ENCODE measurements at regions not wholly inside any gene's neighbourhood (a gene's known extent, or its start where the extent isn't known, plus 50 kb on each side); places are given as distances from the start of the nearest gene placed in this dataset.

GRCh38 chr12:11968516-11968915 lies 102.2 kb upstream of the BCL2L14 start:
- Histone ChIP-seq H3K27ac (no peak overlapping the region), H3K4me1 (ENCODE audit: control insufficient read depth in 1 of 2, insufficient read depth in 1 of 2, low read depth in 1 of 2, low read length in 1 of 2) (no peaks in the 10 kb centered on the region), H3K9me3 (no peaks in the 10 kb centered on the region), H3K4me3 (ENCODE audit: low read depth in 1 of 2, low read length in 1 of 2) (no peak overlapping the region), H3K27me3 (no peaks in the 10 kb centered on the region), H3K36me3 (no peaks in the 10 kb centered on the region)
- no peak for TF ChIP-seq CTCF (IDR thresholded peaks at IDR 0.05)

GRCh38 chr12:11969437-11970154 lies 101.1 kb upstream of the BCL2L14 start:
- TF ChIP-seq CTCF (IDR thresholded peaks at IDR 0.05), result no peak
- Histone ChIP-seq H3K4me3 (ENCODE audit: low read depth in 1 of 2, low read length in 1 of 2) (no peak overlapping the region), H3K4me1 (ENCODE audit: control insufficient read depth in 1 of 2, insufficient read depth in 1 of 2, low read depth in 1 of 2, low read length in 1 of 2) (no peaks in the 10 kb centered on the region), H3K9me3 (no peaks in the 10 kb centered on the region), H3K27me3 (no peaks in the 10 kb centered on the region), H3K27ac (no peak overlapping the region), H3K36me3 (no peaks in the 10 kb centered on the region)

GRCh38 chr12:11970155-11970520 lies 100.6 kb upstream of the BCL2L14 start:
- H3K9me3 ChIP-seq, result no peaks in the 10 kb centered on the region
- no peaks in the 10 kb centered on the region for H3K4me1 ChIP-seq (ENCODE audit: control insufficient read depth in 1 of 2, insufficient read depth in 1 of 2, low read depth in 1 of 2, low read length in 1 of 2)
- no peak overlapping the region for H3K27ac ChIP-seq
- H3K27me3 ChIP-seq, result no peaks in the 10 kb centered on the region
- TF ChIP-seq CTCF (IDR thresholded peaks at IDR 0.05), result no peak
- H3K36me3 ChIP-seq, result no peaks in the 10 kb centered on the region
- H3K4me3 ChIP-seq (ENCODE audit: low read depth in 1 of 2, low read length in 1 of 2), result no peak overlapping the region

DNA sequence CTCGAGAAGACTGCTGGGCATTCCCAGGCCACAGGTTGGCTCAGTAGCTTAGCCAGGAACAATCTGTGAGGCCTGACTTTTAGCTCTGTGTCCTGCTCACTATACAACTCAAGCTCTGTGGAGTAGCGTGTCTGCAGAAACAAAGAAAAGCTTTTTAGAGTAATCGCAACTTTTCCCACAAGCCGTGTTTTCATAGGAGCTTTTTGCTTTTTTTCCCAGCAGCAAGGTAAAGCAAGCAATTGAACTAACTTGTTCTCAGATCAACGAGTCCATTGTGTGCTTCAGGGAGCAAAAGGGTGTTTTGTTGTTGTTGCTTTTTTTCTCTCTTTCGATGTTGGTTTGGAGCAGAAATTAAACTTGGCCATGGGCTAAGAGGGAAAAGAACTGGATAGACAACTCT lies 97.3 kb upstream of the BCL2L14 start:
- Histone ChIP-seq H3K4me3 (ENCODE audit: low read depth in 1 of 2, low read length in 1 of 2) (no peak overlapping the region), H3K4me1 (ENCODE audit: control insufficient read depth in 1 of 2, insufficient read depth in 1 of 2, low read depth in 1 of 2, low read length in 1 of 2) (no peaks in the 10 kb centered on the region), H3K27me3 (no peaks in the 10 kb centered on the region), H3K36me3 (no peaks in the 10 kb centered on the region), H3K9me3 (no peaks in the 10 kb centered on the region), H3K27ac (no peak overlapping the region)
- no peak for TF ChIP-seq CTCF (IDR thresholded peaks at IDR 0.05)

DNA sequence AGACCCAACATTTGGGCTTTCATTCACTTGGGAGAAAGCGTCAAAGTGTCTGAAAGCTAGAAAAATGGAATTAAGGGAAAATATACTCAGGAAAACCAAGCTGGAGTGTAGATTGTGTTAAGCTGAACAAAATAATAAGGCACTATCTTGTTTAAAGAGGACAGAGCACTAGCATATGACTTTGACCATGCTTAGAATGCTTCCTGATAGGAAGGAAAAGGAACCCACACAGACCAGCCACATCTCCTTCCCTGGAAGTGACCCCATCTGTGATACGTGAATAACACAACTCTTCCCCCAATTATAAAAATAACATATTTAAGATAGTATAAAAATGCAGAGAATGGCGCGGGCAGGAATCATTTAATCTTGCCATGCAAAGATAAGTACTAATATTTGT lies 94.7 kb upstream of the BCL2L14 start:
- no peak overlapping the region for H3K4me3 ChIP-seq (ENCODE audit: low read depth in 1 of 2, low read length in 1 of 2)
- no peaks in the 10 kb centered on the region for H3K4me1 ChIP-seq (ENCODE audit: control insufficient read depth in 1 of 2, insufficient read depth in 1 of 2, low read depth in 1 of 2, low read length in 1 of 2)
- no peaks in the 10 kb centered on the region for H3K9me3 ChIP-seq
- H3K36me3 ChIP-seq, result no peaks in the 10 kb centered on the region
- H3K27me3 ChIP-seq, result peaks cover 4% of the 10 kb centered on the region
- TF ChIP-seq CTCF (IDR thresholded peaks at IDR 0.05), result no peak
- no peak overlapping the region for H3K27ac ChIP-seq
